NCI-H524 (cell line): ENCODE measurements at regions not wholly inside any gene's neighbourhood (a gene's known extent, or its start where the extent isn't known, plus 50 kb on each side); places are given as distances from the start of the nearest gene placed in this dataset.
A peak's percentile ranks its signal among the peaks of the same experiment; 100 is the strongest.

ENCODE experiments used
- DNase-seq, 2 experiments: peaks; one replicate each; lab custom pipeline; 2025; lab: John Stamatoyannopoulos, UW

DNA sequence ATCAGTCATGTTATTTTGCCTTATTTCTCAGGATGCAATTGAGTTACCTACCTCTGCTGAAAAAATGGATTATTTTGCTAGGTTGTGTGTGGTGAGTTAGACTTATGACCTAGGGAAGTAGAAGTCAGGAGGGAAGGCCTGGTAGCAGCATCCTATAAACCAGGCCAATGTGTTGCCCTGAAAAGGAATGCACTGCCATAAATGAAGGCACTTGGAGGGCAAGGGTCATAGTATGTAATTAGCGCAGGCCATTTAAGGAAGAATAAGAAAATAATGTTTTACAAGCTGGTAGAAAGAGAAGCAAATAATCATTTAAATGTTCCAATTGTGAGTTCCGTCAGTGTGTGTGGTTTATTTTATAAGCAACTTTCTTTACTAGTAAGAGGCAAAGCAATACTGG is 698.8 kb downstream of the KCNJ2 start:
- no peak for DNase-seq

DNA sequence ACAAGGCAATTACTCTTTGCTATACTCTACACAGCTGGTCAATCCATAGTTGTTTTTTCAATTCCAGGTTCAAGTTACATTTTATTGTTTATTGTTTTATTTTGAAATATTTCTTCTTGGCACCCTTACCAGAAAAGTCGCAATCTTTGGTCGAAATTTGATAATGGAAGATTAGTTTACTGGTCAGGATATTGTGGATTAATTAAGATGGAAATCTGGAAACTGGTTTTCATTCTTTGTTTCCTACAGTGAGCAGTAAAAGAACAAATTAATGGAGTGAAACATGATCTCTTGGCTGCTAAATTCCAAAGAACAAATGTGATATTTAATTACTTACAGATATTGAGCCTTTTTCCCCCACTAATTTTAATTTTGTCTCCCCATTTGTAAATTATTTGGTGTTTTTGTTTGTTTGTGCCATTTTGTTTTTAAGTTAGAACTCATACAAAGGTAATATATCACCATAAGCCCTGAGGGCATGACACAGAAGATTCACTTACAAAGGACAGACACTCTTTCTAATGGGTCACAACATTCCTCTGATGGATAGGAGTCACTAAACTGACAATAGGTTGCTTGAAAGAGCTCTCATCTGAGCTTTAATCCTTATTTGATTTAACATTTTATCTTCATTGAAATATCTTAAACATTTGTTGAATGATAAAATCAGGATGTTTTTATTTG is 700.2 kb downstream of the KCNJ2 start:
- DNase-seq, result no peak

DNA sequence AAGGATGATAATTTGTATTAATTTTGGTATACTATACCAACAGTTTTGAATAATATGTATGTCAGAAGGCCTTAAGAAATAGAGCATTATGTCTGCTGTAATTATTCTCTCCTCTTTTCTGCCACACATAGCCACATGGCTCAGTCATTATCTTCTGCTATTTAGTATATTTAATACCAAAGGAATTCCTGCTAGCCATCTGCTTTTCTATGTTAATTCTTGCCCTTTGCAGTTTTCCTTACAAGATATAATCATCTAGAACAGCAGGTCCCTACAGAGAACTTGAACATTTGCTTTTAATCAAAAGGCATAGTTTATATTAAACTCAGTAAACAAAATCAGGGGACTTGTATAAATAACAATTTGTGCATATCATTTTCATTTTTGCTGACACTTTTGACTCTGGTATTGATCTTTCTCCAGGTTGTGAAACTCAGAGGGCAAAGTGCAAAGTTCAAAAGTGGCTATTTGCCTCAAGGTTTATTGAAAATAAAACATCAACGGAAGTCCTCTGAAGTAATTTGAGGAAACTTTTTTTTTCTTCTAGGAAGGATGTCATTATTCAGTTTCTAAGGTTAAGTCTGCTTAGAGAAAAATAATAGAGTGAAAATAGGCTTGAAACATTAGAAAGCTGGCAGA is 702.0 kb downstream of the KCNJ2 start:
- peak; percentile 15 to 68 for DNase-seq

DNA sequence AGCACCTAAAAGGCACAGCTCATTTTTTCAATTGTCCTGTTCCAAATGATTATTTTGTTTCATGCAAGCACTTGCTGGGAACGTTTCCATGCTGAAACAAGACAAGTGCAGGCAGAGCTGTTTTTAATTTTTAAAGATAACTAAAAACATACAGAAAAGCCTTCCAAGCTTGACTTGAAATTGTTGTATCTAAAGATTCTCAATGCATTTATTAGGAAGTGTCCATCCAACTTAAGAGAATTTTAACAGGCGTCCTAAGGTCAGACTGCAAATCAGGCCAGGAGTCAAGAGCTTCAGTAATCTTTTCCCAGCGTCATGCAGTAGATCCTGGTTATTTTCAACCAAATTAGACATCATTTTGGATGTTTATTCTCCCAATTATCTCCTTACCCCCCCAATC is 702.8 kb downstream of the KCNJ2 start:
- DNase-seq, result no peak

DNA sequence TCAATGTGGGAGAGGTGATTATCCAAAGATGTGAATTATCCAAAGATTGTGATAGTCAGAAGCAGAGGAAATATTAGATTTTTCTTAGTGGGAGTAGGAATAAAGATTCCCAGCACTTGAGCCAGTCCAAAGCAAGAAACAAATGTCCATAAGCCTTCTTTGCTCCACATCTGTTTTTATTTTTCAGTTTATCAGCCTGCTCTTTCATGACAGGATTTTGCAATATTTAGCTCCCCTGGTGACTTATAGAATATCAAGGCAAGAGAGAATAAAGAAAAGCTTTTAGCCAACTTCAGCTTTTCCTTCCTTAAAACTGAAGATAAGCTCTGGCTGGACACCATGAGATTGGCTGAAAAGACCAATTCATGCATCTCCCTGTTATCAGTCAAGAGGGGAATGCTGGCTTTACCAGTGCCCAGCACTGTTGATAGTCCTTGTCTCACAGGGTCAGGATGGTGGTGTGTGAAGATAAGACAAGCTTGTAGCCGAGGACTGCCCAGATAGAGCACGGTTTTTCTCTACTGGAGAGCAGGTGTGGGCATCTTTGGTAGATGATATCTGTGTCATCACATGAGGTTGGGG is 706.5 kb downstream of the KCNJ2 start:
- DNase-seq, result no peak

DNA sequence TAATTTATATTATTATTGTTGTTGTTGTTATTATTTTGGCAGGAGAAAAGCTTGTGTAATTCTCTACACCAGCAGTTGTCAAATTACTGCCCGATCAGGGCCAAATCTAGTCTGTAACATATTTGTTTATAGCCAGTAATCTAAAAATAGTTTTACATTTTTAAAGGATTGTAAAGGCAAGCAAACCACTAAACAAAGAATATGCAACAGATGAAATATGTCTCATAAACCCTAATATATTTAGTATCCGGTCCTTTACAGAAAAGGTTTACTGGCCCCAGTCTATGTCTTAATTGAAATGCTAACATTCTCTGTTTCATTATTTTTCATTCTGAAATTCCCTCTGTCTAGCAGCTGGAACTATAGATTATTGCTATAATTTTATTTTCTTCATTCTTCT is 709.5 kb downstream of the KCNJ2 start:
- DNase-seq, result no peak

DNA sequence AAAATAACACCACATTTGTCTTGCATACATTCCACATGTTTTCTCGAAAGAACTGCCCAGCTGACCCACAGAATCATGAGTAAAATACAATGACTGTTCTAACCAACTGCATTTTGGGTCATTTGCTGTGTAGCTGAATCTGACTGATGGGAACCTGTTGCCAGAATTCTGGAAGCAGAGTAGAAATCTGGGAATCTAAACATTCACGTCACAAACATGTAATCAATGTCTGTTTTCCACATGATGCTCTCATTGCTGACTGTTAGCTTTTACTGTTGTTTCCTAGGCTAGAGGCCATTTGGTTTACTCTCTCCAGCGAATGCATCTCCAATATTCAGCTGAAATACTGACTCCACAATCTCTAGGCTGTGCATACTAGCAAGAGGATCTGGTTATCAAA is 710.1 kb downstream of the KCNJ2 start:
- DNase-seq, result no peak

DNA sequence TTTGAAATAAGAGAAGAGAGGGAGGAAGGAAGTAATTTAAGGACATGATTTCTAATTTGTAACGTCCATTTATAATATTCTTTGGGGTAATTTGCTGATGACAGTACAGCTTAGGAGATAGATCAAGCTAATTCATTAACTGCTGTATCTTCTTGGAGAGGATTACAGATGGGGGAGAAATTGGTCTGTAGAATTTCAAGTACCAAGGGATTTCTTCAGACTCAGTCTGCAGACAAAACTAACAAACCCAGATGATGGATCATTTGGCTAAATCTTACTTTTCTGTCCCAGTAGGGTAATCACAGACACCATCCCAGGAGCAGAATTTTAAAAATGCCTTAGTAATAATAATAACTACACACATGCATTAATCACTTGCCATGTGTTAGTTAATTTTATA is 711.8 kb downstream of the KCNJ2 start:
- DNase-seq, result peak in 1 of 2 experiments; percentile 52

DNA sequence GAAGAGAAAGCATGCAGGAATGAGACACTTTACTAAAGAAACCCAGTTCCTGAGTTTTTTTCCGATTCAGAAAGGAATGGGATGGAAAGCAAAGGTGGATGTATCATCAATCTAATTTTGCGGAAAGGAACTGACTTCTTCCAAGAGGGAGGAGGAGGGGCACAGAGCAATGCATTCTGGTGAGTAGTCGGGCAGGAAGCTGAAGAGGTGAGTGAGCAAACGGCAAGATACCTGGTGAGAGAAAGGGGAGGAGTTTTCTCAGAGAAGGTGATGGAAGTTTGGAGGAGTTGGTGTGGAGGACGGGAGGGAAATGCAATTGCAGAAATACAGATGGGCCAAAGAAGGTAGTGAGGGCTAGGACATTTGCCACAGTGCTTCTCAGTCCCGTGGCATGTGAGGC is 713.2 kb downstream of the KCNJ2 start:
- no peak for DNase-seq

DNA sequence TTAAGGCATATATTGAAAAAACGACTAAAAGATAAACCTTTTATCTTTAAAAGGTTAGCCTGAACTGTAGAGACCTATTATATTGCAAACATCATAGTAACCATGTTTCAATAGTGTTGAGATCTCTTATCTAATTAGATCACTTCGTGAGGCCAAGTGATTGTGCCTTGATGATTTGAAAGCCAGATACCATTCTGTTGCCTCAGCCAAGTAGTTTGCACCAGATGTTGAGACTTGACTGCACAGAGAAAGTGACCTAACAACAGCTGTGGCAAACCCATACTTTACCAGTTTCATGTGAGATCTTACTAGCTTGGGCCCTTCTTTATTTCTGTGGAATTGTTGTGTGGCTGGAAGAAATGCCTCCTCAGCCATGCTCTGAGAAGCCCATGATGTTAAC is 717.3 kb downstream of the KCNJ2 start:
- DNase-seq, result no peak

DNA sequence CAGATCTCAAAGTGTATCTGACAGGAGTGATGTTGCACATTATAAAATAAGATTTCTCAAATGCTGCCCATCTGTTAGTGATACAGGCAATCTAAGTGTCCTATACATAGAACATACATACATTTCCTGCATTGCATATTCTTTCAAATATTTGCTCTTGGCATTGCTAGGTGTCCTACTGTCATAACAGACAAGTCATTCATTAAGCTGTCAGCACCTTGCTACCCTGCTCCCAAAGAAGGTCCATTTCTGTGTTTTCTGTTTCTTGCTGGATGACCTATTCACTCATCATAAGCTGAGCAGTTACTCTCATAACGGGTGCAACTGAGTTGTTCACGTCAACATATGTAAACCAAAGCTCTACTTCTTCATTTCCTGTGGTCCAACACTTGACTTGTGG is 719.0 kb downstream of the KCNJ2 start:
- DNase-seq, result no peak

DNA sequence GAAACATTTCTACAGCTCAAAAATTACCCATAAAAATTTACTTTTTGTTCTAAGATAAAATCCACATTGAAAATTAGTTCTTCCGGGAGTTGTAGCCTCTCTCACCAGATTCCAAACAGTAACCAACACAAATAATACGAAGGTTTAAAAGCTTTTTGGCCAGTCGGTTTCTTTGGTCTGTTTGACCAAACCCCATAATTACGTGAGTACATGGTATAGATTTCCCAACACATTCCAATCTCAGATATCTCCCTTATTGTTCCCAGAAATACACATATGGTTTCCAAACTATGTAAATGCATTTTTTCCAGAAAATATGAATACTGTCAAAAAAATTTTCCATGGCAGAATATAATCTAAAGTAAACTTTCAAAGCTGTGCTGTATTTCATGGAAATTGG is 722.0 kb downstream of the KCNJ2 start:
- DNase-seq, result no peak

DNA sequence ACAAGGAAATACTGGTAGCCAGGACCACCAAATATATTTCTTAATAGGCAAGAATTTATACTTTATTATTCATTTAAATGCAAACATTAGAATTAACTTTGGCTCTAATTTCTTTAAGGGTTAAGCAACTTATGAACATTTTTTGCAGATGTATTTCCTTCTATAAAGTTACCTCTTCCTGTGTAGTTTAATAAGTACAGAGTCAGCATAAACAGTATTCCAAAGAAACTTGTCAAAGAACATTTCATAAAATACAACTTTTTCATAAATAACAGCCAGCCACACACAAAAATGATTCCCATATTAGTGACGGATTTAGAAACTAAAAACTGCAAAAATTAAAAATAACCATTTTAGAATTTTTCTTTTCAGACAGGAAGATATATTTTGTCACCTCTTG is 723.2 kb downstream of the KCNJ2 start:
- no peak for DNase-seq

DNA sequence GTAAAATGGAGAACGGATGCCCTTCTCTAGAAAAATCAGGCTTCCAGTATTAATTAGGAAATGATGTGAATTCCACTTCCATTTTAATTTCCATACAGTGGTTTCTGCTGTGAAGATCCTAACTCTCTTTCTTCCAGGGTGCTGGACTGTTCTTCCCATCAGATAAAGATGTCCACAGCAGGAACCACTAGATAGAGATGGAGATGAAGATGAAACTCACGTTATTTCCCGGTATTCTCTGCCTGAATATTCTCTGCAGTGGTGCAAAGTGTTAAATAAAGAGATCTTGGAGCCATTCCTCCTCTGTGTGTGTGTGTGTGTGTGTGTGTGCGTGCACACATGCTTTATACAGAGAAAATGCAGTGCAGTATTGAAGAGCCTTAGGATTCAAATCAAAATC is 727.5 kb downstream of the KCNJ2 start:
- no peak for DNase-seq

DNA sequence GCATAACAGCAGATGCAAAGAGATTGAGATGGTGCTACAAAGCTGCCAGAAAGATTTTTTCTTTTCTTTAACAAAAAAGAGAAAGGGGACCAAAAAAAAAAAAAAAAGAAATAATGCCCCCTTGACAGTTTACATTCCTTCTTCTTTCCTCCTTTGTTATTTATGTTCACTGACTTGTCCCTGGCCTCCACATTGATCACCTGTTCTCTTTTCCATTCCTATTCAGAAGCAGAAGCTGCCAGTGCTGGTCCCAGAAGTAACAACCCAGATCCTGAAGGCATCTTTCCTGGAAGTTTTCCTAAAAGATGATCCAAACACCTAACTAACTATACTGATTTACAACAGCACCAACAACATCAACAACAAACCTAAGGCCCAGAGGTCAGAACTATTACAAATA is 728.1 kb downstream of the KCNJ2 start:
- no peak for DNase-seq

DNA sequence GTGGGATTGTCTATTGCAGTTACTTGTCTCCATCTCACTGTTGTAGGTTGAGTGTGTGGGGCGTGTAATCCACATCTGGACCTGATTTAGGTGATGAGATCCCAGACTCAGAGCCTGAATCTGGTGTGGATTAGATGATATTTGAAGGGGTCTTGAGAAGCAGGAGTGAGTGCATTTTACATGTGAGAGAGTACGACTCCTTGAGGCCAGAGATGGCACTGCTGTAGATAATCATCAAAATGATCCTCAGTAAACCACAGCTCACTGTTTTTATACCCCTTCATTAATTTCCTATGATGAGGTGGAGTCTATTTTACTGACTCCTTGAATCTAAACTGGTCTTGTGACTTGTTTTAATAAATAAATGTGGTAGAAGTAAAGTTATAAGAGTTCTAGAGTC is 732.5 kb downstream of the KCNJ2 start:
- DNase-seq, result no peak

DNA sequence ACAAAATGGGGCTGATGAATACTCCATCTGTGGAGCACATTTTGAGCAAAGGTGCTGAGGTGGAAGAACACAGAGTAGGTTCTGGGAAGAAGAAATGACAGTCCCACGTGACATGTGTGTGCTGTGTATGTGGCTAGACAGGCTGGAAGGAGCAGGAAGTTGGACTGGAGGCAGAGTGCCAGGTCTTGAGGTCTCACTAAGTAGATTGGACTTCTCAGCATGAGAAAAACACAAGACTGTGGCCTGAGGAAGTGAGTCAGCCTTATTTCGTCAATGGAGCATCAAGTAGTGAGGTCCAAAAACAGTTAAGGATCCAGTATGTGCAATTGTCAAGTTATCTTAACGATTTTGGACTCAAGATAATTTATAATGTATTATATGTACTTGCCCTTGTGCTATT is 736.5 kb downstream of the KCNJ2 start:
- no peak for DNase-seq

DNA sequence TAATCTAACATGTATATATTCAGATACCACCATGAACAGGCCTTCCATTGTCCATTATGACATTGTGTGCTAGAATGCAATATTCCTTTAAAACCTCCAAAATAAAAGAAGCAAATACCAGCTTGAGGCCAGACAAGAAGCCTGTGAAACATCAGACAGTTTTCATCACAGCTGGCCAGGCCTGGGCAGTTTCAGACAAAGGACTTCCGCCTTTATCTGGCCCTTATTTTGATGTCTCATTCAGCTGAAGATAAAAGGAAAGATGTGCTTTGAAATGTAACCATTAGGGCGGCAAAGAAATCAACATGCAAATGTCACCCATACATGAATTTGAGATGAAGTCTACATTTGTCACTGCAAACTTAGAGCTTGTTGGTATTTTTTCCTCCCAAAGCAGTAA is 737.5 kb downstream of the KCNJ2 start:
- no peak for DNase-seq

DNA sequence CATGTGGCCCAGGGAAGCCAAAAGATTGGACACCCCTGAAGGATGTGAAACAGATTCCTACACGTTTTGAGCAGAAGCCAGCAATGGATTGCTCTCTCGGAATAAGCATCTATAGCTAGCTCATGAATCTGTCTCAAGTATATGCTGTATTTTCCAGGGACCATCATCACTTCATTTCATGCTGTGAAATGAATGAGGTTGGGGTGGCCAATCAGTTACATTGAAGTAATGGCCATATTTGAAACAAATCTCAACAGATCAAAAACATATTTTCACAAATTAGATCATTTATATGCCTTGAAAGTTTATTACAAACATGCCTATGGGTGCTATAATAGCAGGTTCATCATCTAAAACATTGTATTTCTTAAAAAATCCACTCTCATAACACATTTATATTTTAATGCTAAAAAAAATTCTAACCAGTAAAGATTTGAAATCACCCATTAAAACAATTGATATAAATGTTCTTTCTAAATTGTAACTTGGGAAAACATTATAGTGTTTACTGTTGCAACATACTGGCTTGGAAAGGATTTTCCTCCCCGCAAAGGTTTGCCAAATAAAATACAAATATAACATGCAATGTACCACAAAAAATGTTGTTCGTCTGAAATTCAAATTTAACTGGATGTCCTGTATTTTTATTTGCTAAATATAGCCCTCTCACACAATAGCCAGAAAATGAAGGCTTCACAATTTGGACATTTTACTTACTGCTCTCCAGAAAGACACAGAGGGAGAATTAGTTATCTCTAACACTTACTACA is 743.6 kb downstream of the KCNJ2 start:
- DNase-seq, result no peak

DNA sequence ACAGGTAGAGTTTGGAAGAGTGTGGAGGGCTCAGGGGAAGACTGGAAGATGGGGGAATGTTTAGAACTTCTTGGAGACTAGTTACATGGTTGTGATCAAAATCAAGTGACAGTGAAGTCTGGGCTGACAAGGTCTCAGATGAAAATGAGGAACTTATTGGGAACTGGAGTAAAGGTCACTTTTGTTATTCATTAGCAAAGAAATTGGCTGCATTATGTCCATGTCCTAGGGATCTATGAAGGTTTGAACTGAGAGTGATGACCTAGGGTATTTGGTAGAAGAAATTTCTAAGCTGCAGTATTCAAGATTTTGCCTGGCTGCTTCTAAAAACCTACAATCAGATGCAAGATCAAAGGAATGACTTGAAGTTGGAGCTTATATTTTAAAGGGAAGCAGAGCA is 747.1 kb downstream of the KCNJ2 start:
- DNase-seq, result no peak

DNA sequence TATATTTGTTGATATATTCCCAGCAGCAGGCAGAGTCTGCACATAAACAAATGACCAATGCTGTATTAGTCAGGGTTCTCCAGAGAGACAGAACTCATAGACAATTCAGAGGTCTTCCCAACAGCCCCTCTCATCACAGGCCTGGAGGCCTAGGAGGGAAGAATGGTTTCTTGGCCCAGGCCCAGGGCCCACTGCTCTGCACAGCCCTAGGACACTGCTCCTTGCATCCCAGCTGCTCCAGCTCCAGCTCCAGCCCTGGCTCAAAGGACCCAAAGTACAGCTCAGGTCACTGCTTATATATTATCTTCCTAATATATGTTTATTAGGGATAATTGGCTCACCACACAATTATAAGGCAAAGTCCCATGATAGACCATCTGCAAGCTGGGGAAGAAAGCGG is 749.9 kb downstream of the KCNJ2 start:
- DNase-seq, result no peak

DNA sequence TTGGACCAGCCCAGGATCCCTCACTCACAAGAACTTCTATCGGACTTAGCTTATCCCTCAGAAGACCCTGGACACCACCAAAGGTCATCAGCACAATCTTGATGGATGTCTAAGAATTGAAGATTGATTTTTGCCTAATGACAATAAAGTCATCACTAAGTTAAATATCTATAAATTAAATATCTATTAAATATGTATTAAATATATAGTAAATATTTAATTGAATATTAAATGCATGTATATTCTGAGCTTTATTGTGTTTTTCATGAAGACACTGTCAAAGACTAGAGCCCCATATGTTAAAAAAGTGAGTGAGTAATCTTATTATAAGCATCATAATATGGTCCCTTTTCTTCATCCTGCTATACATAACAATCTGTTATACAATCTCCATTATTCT is 751.1 kb downstream of the KCNJ2 start:
- DNase-seq, result no peak

DNA sequence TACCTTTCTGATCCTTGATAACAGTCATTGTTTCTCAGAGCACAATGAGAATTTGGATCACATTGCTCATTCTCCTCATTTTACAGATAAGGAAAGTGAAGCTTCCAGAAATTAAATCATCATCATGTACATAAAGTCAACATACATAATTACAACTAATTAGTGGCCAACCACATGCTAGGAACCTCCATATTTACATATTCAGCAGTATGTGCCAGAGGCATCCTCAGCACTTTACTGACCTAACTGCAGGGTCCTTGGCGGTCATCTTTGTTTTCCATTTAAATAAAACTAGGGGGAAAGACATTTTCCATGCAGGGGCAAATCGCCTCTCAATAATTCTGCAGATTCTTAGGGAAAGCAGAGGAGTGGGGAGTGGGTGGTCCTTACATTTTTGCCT is 752.9 kb downstream of the KCNJ2 start:
- no peak for DNase-seq
